ENCODE measurements at regions not wholly inside any gene's neighbourhood (a gene's known extent, or its start where the extent isn't known, plus 50 kb on each side); places are given as distances from the start of the nearest gene placed in this dataset.

DNA sequence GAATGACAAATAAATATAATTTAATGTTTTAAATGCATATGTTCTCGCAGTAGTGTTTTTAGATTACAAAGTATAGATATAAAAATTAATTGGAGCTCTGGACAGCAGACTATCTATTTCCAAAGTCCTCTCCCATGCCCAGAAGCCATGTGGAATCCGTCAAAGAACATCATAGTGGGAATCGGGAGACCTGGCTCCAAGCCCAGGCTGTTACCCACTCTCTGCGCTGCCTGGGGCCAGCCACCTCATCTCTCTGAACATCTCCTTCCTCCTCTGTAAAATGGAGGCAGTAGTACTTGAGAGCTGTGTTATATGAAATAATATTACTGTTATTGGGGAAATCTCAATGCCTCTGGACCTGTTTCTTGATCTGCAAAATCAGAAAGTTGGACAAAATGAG, 58.1 kb upstream of the SLC30A5 start:
- Mint-ChIP-seq H3K9me3 (ENCODE audit: unreplicated experiment) (no peaks in the 10 kb centered on the region), H3K4me1 (ENCODE audit: unreplicated experiment) (no peaks in the 10 kb centered on the region), H3K27me3 (ENCODE audit: unreplicated experiment) (no peaks in the 10 kb centered on the region), H3K27ac (ENCODE audit: unreplicated experiment) (no peak overlapping the region), H3K4me3 (ENCODE audit: unreplicated experiment) (no peak overlapping the region), H3K36me3 (ENCODE audit: low read depth, unreplicated experiment) (no peaks in the 10 kb centered on the region)
- no peak for DNase-seq (ENCODE audit: low spot score)
- TF ChIP-seq, protein P1, sequence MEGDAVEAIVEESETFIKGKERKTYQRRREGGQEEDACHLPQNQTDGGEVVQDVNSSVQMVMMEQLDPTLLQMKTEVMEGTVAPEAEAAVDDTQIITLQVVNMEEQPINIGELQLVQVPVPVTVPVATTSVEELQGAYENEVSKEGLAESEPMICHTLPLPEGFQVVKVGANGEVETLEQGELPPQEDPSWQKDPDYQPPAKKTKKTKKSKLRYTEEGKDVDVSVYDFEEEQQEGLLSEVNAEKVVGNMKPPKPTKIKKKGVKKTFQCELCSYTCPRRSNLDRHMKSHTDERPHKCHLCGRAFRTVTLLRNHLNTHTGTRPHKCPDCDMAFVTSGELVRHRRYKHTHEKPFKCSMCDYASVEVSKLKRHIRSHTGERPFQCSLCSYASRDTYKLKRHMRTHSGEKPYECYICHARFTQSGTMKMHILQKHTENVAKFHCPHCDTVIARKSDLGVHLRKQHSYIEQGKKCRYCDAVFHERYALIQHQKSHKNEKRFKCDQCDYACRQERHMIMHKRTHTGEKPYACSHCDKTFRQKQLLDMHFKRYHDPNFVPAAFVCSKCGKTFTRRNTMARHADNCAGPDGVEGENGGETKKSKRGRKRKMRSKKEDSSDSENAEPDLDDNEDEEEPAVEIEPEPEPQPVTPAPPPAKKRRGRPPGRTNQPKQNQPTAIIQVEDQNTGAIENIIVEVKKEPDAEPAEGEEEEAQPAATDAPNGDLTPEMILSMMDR (IDR thresholded peaks at IDR 0.05; ENCODE audit: unreplicated experiment) = no peak

DNA sequence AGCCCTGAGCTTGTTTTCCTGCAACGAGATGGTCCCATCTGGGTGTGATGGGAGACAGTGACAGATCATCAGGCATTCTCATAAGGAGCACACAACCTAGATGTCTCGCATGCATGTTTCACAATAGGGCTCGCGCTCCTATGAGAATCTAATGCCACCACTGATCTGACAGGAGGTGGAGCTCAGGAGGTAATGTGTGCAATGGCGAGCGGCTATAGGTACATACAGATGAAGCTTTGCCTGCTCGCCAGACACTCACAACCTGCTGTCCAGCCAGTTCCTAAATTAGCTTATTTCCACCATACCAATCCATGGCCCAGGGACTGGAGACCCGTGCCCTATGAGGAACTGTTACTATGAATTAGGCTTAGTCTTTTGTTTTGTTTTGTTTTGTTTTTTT, 55.3 kb upstream of the SLC30A5 start:
- no peaks in the 10 kb centered on the region for H3K36me3 Mint-ChIP-seq (ENCODE audit: low read depth, unreplicated experiment)
- H3K27ac Mint-ChIP-seq (ENCODE audit: unreplicated experiment) = no peak overlapping the region
- no peak for DNase-seq (ENCODE audit: low spot score)
- H3K4me1 Mint-ChIP-seq (ENCODE audit: unreplicated experiment) = no peaks in the 10 kb centered on the region
- TF ChIP-seq, protein P1 (IDR thresholded peaks at IDR 0.05; ENCODE audit: unreplicated experiment) = no peak
- no peak overlapping the region for H3K4me3 Mint-ChIP-seq (ENCODE audit: unreplicated experiment)
- H3K27me3 Mint-ChIP-seq (ENCODE audit: unreplicated experiment) = no peaks in the 10 kb centered on the region
- H3K9me3 Mint-ChIP-seq (ENCODE audit: unreplicated experiment) = no peaks in the 10 kb centered on the region

- no peak for DNase-seq (ENCODE audit: low spot score)
- TF ChIP-seq, protein P1 (IDR thresholded peaks at IDR 0.05; ENCODE audit: unreplicated experiment) = no peak
- Mint-ChIP-seq H3K27ac (ENCODE audit: unreplicated experiment) (no peak overlapping the region), H3K36me3 (ENCODE audit: low read depth, unreplicated experiment) (no peaks in the 10 kb centered on the region), H3K9me3 (ENCODE audit: unreplicated experiment) (no peaks in the 10 kb centered on the region), H3K4me1 (ENCODE audit: unreplicated experiment) (no peaks in the 10 kb centered on the region), H3K4me3 (ENCODE audit: unreplicated experiment) (no peak overlapping the region), H3K27me3 (ENCODE audit: unreplicated experiment) (no peaks in the 10 kb centered on the region)
Observed at GRCh38 chr5:69039829-69040228, 54.0 kb upstream of the SLC30A5 start.

DNA sequence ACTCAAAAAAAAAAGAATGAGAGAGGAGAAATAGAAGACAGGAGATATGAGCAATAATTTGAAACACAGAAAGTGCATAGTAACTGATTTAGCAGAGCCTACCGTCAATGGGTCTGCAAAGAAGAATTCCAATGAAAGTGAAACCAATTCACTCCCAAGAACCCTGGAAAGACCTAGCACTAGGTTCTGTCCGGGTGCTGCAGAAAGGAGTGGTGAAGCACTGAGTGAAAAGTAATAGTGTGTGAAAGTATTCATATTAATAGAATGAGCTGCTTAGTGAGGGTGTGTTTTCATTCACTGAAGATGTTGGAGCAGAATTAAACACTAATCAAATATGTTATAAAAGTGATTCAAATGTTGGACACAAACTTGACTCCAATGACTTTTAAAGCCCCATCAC, 51.3 kb upstream of the SLC30A5 start:
- no peaks in the 10 kb centered on the region for H3K4me1 Mint-ChIP-seq (ENCODE audit: unreplicated experiment)
- no peak overlapping the region for H3K4me3 Mint-ChIP-seq (ENCODE audit: unreplicated experiment)
- peak overlapping the region; percentile 16 for H3K27ac Mint-ChIP-seq (ENCODE audit: unreplicated experiment)
- H3K9me3 Mint-ChIP-seq (ENCODE audit: unreplicated experiment) = no peaks in the 10 kb centered on the region
- DNase-seq (ENCODE audit: low spot score) = no peak
- H3K36me3 Mint-ChIP-seq (ENCODE audit: low read depth, unreplicated experiment) = no peaks in the 10 kb centered on the region
- H3K27me3 Mint-ChIP-seq (ENCODE audit: unreplicated experiment) = no peaks in the 10 kb centered on the region
- TF ChIP-seq, protein P1 (IDR thresholded peaks at IDR 0.05; ENCODE audit: unreplicated experiment) = no peak

- Mint-ChIP-seq H3K9me3 (ENCODE audit: unreplicated experiment) (no peaks in the 10 kb centered on the region), H3K4me3 (ENCODE audit: unreplicated experiment) (peak overlapping the region; percentile 73), H3K27ac (ENCODE audit: unreplicated experiment) (peak overlapping the region; percentile 62), H3K4me1 (ENCODE audit: unreplicated experiment) (no peaks in the 10 kb centered on the region), H3K27me3 (ENCODE audit: unreplicated experiment) (no peaks in the 10 kb centered on the region), H3K36me3 (ENCODE audit: low read depth, unreplicated experiment) (no peaks in the 10 kb centered on the region)
- TF ChIP-seq, protein P1 (IDR thresholded peaks at IDR 0.05; ENCODE audit: unreplicated experiment) = peak; percentile 98
- DNase-seq (ENCODE audit: low spot score) = peak; percentile 79
Observed at GRCh38 chr5:69042915-69043654, 50.7 kb upstream of the SLC30A5 start.
